ENCODE measurements at regions not wholly inside any gene's neighbourhood (a gene's known extent, or its start where the extent isn't known, plus 50 kb on each side); places are given as distances from the start of the nearest gene placed in this dataset.

DNA sequence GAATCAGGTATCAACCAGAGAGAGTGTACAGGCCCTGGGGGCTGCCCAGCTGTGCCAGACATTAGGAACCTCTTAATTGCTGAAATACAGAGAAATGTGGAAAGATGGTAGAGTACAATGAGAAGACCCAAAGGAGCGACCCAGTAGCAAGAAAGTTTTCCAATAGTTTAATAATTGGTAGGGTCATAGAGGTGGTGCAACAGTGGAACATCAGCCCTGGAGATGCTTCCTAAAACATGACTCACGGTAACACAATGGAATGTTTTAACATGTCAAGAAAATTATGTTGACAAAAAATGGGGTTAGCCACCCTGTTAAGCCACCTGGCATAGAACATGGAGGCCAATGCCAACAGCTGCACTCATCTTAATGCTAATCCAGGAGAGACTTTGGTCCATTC, 284.1 kb downstream of the ELAVL2 start:
- no peak for DNase-seq (ENCODE audit: extremely low read depth, low read depth)
- no peak for TF ChIP-seq CTCF (IDR thresholded peaks at IDR 0.05; ENCODE audit: low read depth, low read length)

DNA sequence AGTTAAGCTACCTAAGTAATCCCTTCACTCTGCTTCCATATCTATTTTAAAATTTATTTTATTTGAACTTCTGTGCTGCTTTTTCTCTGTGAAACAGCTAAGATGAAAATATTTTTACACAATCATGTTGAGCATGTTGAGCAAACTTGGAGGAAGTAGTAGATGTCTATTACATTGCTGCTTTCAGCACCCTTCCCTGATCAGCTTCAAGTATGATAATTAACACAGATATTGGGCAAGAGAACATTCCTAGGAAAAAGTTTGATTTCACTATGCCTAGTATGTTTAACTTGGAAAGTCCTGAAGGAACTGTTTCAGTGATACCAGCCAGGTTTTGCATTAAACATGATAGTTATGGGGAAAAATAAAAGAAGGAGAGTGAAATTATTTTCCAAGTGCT, 283.6 kb downstream of the ELAVL2 start:
- TF ChIP-seq CTCF (IDR thresholded peaks at IDR 0.05; ENCODE audit: low read depth, low read length) = no peak
- DNase-seq (ENCODE audit: extremely low read depth, low read depth) = no peak

GRCh38 chr9:23542927-23543326, 283.1 kb downstream of the ELAVL2 start:
- DNase-seq (ENCODE audit: extremely low read depth, low read depth) = no peak

DNA sequence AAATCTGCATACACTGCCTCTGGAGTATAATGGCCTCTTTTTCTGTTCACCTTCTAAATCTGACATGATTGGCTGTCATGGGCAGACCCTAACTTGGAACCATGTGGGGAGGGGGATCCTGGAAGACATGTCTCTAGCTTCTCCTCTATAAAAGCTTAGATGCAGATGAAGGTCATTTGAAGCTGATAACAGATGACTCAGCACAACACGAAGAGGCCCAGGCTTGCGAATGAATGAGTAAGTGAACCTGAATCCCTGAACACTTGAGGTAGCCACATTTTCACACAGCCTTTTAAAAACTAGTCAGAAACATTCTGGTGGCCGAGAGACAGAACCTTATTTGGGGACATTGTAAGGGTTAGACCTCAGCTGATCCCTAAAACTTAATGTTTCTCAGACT, 282.6 kb downstream of the ELAVL2 start:
- no peak for DNase-seq (ENCODE audit: extremely low read depth, low read depth)
- TF ChIP-seq CTCF (IDR thresholded peaks at IDR 0.05; ENCODE audit: low read depth, low read length) = no peak

More at GRCh38 chr9:23542927-23543326, 283.1 kb downstream of the ELAVL2 start:
- no peak for TF ChIP-seq CTCF (IDR thresholded peaks at IDR 0.05; ENCODE audit: low read depth, low read length)

DNA sequence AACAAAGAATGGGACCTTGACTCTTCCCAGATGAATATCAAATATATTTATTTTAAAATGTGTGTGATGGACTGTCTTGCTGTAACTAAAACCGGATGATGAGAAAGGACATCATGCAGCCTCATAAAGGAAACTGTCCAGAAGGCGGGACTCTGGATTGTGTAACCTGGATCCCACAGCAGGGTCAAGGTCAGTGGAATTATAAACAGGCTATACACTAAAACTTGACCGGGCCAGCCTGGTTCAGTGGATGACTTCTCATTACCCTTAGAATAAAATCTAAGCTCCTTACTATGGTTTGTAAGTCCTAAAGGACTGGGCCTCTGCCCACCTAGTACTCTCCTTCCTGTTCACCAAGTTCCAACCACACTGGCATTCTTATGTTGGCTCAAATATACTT, 280.3 kb downstream of the ELAVL2 start:
- no peak for TF ChIP-seq CTCF (IDR thresholded peaks at IDR 0.05; ENCODE audit: low read depth, low read length)
- no peak for DNase-seq (ENCODE audit: extremely low read depth, low read depth)

GRCh38 chr9:23551311-23551721, 274.7 kb downstream of the ELAVL2 start:
- no peak for TF ChIP-seq CTCF (IDR thresholded peaks at IDR 0.05; ENCODE audit: low read depth, low read length)
- DNase-seq (ENCODE audit: extremely low read depth, low read depth) = no peak

- DNase-seq (ENCODE audit: extremely low read depth, low read depth) = no peak
- no peak for TF ChIP-seq CTCF (IDR thresholded peaks at IDR 0.05; ENCODE audit: low read depth, low read length)
Observed at GRCh38 chr9:23551929-23552707, 273.9 kb downstream of the ELAVL2 start.
